ENCODE measurements at regions not wholly inside any gene's neighbourhood (a gene's known extent, or its start where the extent isn't known, plus 50 kb on each side); places are given as distances from the start of the nearest gene placed in this dataset.

GRCh38 chr10:113219446-113219845 is 269.4 kb downstream of the TCF7L2 start:
- TF ChIP-seq CTCF (IDR thresholded peaks at IDR 0.05; ENCODE audit: extremely low read depth, insufficient read depth, missing control alignments), result no peak
- DNase-seq (ENCODE audit: low spot score), result no peak
- in situ Hi-C loops (cut with MboI; ENCODE audit: low pct_unique_long_range_greater_than_20kb, low sequenced_read_pairs, unreplicated experiment), result no loop called here

GRCh38 chr10:113221756-113222168 is 271.7 kb downstream of the TCF7L2 start:
- no peak for TF ChIP-seq CTCF (IDR thresholded peaks at IDR 0.05; ENCODE audit: extremely low read depth, insufficient read depth, missing control alignments)
- no peak for DNase-seq (ENCODE audit: low spot score)
- in situ Hi-C loops (cut with MboI; ENCODE audit: low pct_unique_long_range_greater_than_20kb, low sequenced_read_pairs, unreplicated experiment), result no loop called here

GRCh38 chr10:113222207-113222606 is 272.2 kb downstream of the TCF7L2 start:
- in situ Hi-C loops (cut with MboI; ENCODE audit: low pct_unique_long_range_greater_than_20kb, low sequenced_read_pairs, unreplicated experiment), result no loop called here
- no peak for TF ChIP-seq CTCF (IDR thresholded peaks at IDR 0.05; ENCODE audit: extremely low read depth, insufficient read depth, missing control alignments)
- DNase-seq (ENCODE audit: low spot score), result no peak

- in situ Hi-C loops (cut with MboI; ENCODE audit: low pct_unique_long_range_greater_than_20kb, low sequenced_read_pairs, unreplicated experiment), result no loop called here
- no peak for DNase-seq (ENCODE audit: low spot score)
- no peak for TF ChIP-seq CTCF (IDR thresholded peaks at IDR 0.05; ENCODE audit: extremely low read depth, insufficient read depth, missing control alignments)
These were observed 275.3 kb downstream of the TCF7L2 start for GRCh38 chr10:113225364-113225763.

- no peak for TF ChIP-seq CTCF (IDR thresholded peaks at IDR 0.05; ENCODE audit: extremely low read depth, insufficient read depth, missing control alignments)
- no peak for DNase-seq (ENCODE audit: low spot score)
- in situ Hi-C loops (cut with MboI; ENCODE audit: low pct_unique_long_range_greater_than_20kb, low sequenced_read_pairs, unreplicated experiment), result no loop called here
These were observed 275.9 kb downstream of the TCF7L2 start for GRCh38 chr10:113225903-113226302.

- in situ Hi-C loops (cut with MboI; ENCODE audit: low pct_unique_long_range_greater_than_20kb, low sequenced_read_pairs, unreplicated experiment), result no loop called here
- DNase-seq (ENCODE audit: low spot score), result no peak
- no peak for TF ChIP-seq CTCF (IDR thresholded peaks at IDR 0.05; ENCODE audit: extremely low read depth, insufficient read depth, missing control alignments)
These were observed 276.4 kb downstream of the TCF7L2 start for GRCh38 chr10:113226399-113226798.
